OCI-LY7 (cell line): ENCODE measurements at regions not wholly inside any gene's neighbourhood (a gene's known extent, or its start where the extent isn't known, plus 50 kb on each side); places are given as distances from the start of the nearest gene placed in this dataset. TPM values are rescaled to one million over a fixed set of nuclear protein-coding genes. Genes with fewer than 3 reads are reported as not detected.

Experiments used
- BruUV-seq: library from RNA; stranded (reverse); fragments of 400-500 nt; replicated peaks from 2 replicates; lab custom pipeline; 2021; lab: Mats Ljungman, UMichigan
- CTCF ChIA-PET: fragments of 300-600 bp; sonication (Branson Sonifier 250); formaldehyde crosslinking; loops from one replicate; lab custom pipeline; 2022; ENCODE audit warnings: antibody characterized with exemption; ENCODE audit not compliant: unreplicated experiment; lab: Charles Lee
- POLR2A ChIA-PET: fragments of 300-600 bp; sonication (Branson Sonifier 250); formaldehyde crosslinking; loops from one replicate; lab custom pipeline; 2022; ENCODE audit warnings: antibody characterized with exemption; lab: Charles Lee
- DNase-seq: peaks from one replicate; pipeline ENCODE4 v3.0.0-alpha.2; 2015; ENCODE audit warnings: low spot score
- H2AFZ ChIP-seq: fragments of 200-600 bp; sonication (generic), shearing (Covaris generic); 2 replicates; pipeline ENCODE4 v1.6.1; 2014; ENCODE audit warnings: mild to moderate bottlenecking, antibody characterized with exemption, low read length, moderate library complexity
- H3K27ac ChIP-seq: fragments of 200-600 bp; sonication (generic); 2 replicates; pipeline ENCODE4 v1.5.1; 2014; ENCODE audit warnings: mixed run types, low read depth, mild to moderate bottlenecking, moderate library complexity, low read length, inconsistent platforms; ENCODE audit not compliant: poor library complexity, severe bottlenecking
- H3K36me3 ChIP-seq: fragments of 200-600 bp; sonication (generic); 2 replicates; pipeline ENCODE4 v1.6.1; 2014; ENCODE audit warnings: mild to moderate bottlenecking, antibody characterized with exemption, low read length, moderate library complexity, mixed read lengths; ENCODE audit not compliant: insufficient read depth
- H3K4me1 ChIP-seq: fragments of 200-600 bp; sonication (generic); 2 replicates; pipeline ENCODE4 v1.5.1; 2014; ENCODE audit warnings: mild to moderate bottlenecking, low read length; ENCODE audit not compliant: insufficient read depth, poor library complexity, severe bottlenecking
- H3K4me2 ChIP-seq: fragments of 200-600 bp; sonication (generic); 2 replicates; pipeline ENCODE4 v1.6.1; 2014; ENCODE audit warnings: mild to moderate bottlenecking, low read length
- H3K4me3 ChIP-seq: fragments of 200-600 bp; sonication (generic); 2 replicates; pipeline ENCODE4 v1.5.1; 2014; ENCODE audit warnings: mild to moderate bottlenecking, low read depth, low read length; ENCODE audit not compliant: poor library complexity, severe bottlenecking
- H3K79me2 ChIP-seq: fragments of 200-600 bp; sonication (generic); 2 replicates; pipeline ENCODE4 v1.6.1; 2016; ENCODE audit warnings: low read depth, mild to moderate bottlenecking, low read length, moderate library complexity, mixed read lengths; ENCODE audit not compliant: insufficient read depth
- H3K9me2 ChIP-seq: fragments of 200-600 bp; sonication (generic); 2 replicates; pipeline ENCODE4 v1.6.1; 2016; ENCODE audit warnings: mild to moderate bottlenecking, low read length, mixed read lengths; ENCODE audit not compliant: insufficient read depth
- H3K9me3 ChIP-seq: fragments of 200-600 bp; sonication (generic); 2 replicates; pipeline ENCODE4 v1.6.1; 2014; ENCODE audit warnings: mild to moderate bottlenecking, mixed run types, low read length, mixed read lengths
- H4K20me1 ChIP-seq: fragments of 200-600 bp; sonication (generic); 2 replicates; pipeline ENCODE4 v1.6.1; 2014; ENCODE audit warnings: mild to moderate bottlenecking, antibody characterized with exemption, low read length, moderate library complexity, mixed read lengths; ENCODE audit not compliant: insufficient read depth
- CTCF ChIP-seq: fragments of 200-600 bp; sonication (generic); conservative IDR thresholded peaks from 2 replicates; pipeline ENCODE4 v1.5.1; 2014; ENCODE audit warnings: mild to moderate bottlenecking, antibody characterized with exemption, low read length, moderate library complexity, mixed read lengths
- EZH2phosphoT487 ChIP-seq: fragments of 200-600 bp; sonication (generic); IDR thresholded peaks from 2 replicates; pipeline ENCODE4 v1.6.1; 2018; ENCODE audit warnings: low read depth, borderline replicate concordance, mild to moderate bottlenecking, mixed run types, antibody characterized with exemption, low read length, moderate library complexity, mixed read lengths
- intact Hi-C: fragments of 100-400 bp; cut with micrococcal nuclease; formaldehyde crosslinking; loops from one replicate; pipeline ENCODE4 v1.10.0; 2022; ENCODE audit not compliant: unreplicated experiment
- microRNA-seq: library from miRNA; unstranded; fragments of <30 nt; microRNA quantifications from one replicate; pipeline ENCODE4 v1.2.0, GENCODE V29; 2022; ENCODE audit warnings: borderline replicate concordance
- small RNA-seq: library from RNA; depleted of rRNA; stranded (forward); fragments of <200 nt; gene quantifications from one replicate; pipeline ENCODE3, GENCODE V24; 2014

GRCh38 chr22:47225080-47225930 lies 462.9 kb downstream of the TBC1D22A start:
- no TSS peak for BruUV-seq

More at GRCh38 chr22:47225080-47225930, 462.9 kb downstream of the TBC1D22A start:
- CTCF ChIA-PET, result interaction anchor here (0.6 kb wide), 1 partner anchor 27 kb away, joined by 3 read pairs; no protein-coding TSS in a partner anchor
- intact Hi-C loops, result no loop called here
- Histone ChIP-seq H3K27ac (no peak overlapping the region), H3K4me1 (no peaks in the 10 kb centered on the region), H3K9me2 (no peaks in the 10 kb centered on the region), H3K4me2 (no peak overlapping the region), H3K36me3 (no peaks in the 10 kb centered on the region), H3K4me3 (no peak overlapping the region), H4K20me1 (no peaks in the 10 kb centered on the region), H2AFZ (no peak overlapping the region), H3K9me3 (peaks cover 4% of the 10 kb centered on the region; the same call in 1 of the 2 replicates), H3K79me2 (no peaks in the 10 kb centered on the region)
- POLR2A ChIA-PET, result no interaction called here
- TF ChIP-seq EZH2phosphoT487, result no peak
- no peak for TF ChIP-seq CTCF
- no peak for DNase-seq

Small RNA genes in the stretch of these regions (microRNA-seq; reads per million reads assigned to microRNA genes)
- gene MIR3201, result not detected
- 17.4 reads per million, percentile 26 among the genes with 10 or more reads in this experiment for gene MIR3667
- gene MIR4535, result not detected

Small RNA genes in the stretch of these regions (small RNA-seq; reads per million reads assigned to genes)
- not detected for gene MIR3201
- not detected for gene MIR3667
- not detected for gene MIR4535
